ENCODE measurements at regions not wholly inside any gene's neighbourhood (a gene's known extent, or its start where the extent isn't known, plus 50 kb on each side); places are given as distances from the start of the nearest gene placed in this dataset.

- TF ChIP-seq CTCF (conservative IDR thresholded peaks at IDR 0.05; ENCODE audit: low read depth, low read length): no peak
- DNase-seq (ENCODE audit: low read depth): no peak
- H3K4me3 ChIP-seq (ENCODE audit: low read depth, low read length): no peak overlapping the region
Observed at GRCh38 chr19:31118287-31118955, 230.8 kb downstream of the TSHZ3 start.

- DNase-seq (ENCODE audit: low read depth): peak; percentile 44
- no peak for TF ChIP-seq CTCF (conservative IDR thresholded peaks at IDR 0.05; ENCODE audit: low read depth, low read length)
- H3K4me3 ChIP-seq (ENCODE audit: low read depth, low read length): no peak overlapping the region
Observed at GRCh38 chr19:31114585-31114984, 234.7 kb downstream of the TSHZ3 start.

GRCh38 chr19:31113293-31113692 is 235.9 kb downstream of the TSHZ3 start:
- DNase-seq (ENCODE audit: low read depth): peak; percentile 71
- H3K4me3 ChIP-seq (ENCODE audit: low read depth, low read length): no peak overlapping the region
- no peak for TF ChIP-seq CTCF (conservative IDR thresholded peaks at IDR 0.05; ENCODE audit: low read depth, low read length)

GRCh38 chr19:31112158-31112557 is 237.1 kb downstream of the TSHZ3 start:
- H3K4me3 ChIP-seq (ENCODE audit: low read depth, low read length): no peak overlapping the region
- no peak for DNase-seq (ENCODE audit: low read depth)
- TF ChIP-seq CTCF (conservative IDR thresholded peaks at IDR 0.05; ENCODE audit: low read depth, low read length): no peak

GRCh38 chr19:31111741-31112140 is 237.5 kb downstream of the TSHZ3 start:
- no peak overlapping the region for H3K4me3 ChIP-seq (ENCODE audit: low read depth, low read length)
- DNase-seq (ENCODE audit: low read depth): no peak
- no peak for TF ChIP-seq CTCF (conservative IDR thresholded peaks at IDR 0.05; ENCODE audit: low read depth, low read length)

GRCh38 chr19:31110336-31110735 is 238.9 kb downstream of the TSHZ3 start:
- no peak overlapping the region for H3K4me3 ChIP-seq (ENCODE audit: low read depth, low read length)
- TF ChIP-seq CTCF (conservative IDR thresholded peaks at IDR 0.05; ENCODE audit: low read depth, low read length): peak; percentile 58
- DNase-seq (ENCODE audit: low read depth): peak; percentile 63

- no peak for DNase-seq (ENCODE audit: low read depth)
- no peak for TF ChIP-seq CTCF (conservative IDR thresholded peaks at IDR 0.05; ENCODE audit: low read depth, low read length)
- no peak overlapping the region for H3K4me3 ChIP-seq (ENCODE audit: low read depth, low read length)
Observed at GRCh38 chr19:31109636-31110035, 239.6 kb downstream of the TSHZ3 start.

Data from choroid plexus epithelial cell (primary cell).